Activated CD4-positive, alpha-beta T cell treated with anti-CD3 and anti-CD28 coated beads for 24 hours (primary cell): ENCODE measurements at regions not wholly inside any gene's neighbourhood (a gene's known extent, or its start where the extent isn't known, plus 50 kb on each side); places are given as distances from the start of the nearest gene placed in this dataset.

Experiments used
- DNase-seq, 2 donors: peaks; one replicate each; pipeline ENCODE4 v3.0.0-alpha.2; 2020; ENCODE audit warnings: low read depth in 2 of 2

DNA sequence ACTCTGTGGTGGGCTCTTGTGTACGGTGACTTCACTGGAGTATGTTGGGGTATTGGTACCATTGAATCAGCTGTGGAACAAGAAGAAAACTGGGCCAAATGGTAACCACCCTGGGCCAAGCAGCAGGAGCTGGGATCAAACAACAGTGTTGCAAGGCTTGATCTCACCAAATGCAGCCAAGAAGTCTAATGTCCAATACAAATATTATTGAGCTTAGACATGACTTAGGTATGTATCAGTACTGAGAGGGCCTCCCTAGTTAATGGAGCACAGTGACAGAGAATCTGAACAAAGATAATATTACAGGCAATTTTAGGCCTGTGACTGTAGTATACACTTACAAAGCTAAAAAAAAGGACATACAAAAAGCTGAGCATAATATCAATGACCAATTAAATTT is 604.8 kb downstream of the PLA2G4A start:
- no peak for DNase-seq

DNA sequence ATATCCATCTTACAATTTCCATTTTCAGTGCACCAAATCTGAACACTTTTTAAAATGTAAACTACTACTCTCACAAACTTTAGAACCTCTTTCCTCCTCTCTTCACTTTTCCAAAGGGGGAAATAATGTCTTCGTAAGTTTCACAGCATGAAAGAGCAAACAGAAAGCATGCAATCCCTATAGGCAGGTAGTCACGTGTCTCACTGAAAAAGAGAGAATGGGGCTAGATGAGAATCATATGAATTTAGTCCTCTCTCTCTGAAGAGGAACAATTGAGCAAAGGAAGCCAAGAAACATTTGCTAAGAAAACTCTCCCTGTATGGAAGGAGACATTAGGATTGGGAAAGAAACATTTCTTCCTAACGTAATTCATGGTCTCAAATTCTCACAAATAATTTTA is 613.9 kb downstream of the PLA2G4A start:
- no peak for DNase-seq

DNA sequence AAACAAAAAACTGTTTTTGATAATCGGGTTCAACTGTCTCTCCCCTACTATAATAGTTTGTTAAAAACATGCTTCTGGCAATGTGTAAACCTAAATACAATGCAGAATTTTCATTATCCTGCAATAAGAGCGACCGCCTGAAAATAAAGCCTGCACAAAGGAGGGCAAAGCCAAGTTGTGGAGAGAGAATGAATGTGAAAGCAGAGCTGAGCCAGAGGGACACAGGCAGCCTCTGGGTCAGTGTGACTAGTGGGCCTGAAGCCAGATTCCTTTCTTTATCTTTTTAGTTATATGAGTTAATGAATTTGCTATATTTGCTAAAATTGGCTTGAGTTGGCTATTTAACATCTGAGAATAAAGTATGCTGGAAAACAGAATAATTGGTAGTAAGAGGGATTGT is 615.2 kb downstream of the PLA2G4A start:
- no peak for DNase-seq

DNA sequence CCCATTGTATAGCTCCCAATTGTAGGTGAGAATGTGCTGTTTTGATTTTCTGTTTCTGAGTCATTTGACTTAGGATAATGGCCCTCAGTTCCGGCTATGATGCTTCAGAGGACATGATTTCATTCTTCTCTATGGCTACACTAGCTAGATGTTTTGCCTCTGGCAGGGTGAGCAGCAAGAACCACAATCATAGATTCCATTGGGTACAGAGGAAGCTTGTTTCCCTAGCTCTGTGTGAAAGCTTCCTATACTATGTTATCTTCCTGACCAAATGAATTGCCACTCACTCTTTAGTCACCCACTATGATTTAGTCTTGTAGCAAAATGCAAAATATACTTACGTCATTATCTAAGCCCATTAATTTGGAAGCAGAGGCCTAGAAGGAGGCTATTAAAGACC is 616.3 kb downstream of the PLA2G4A start:
- no peak for DNase-seq

DNA sequence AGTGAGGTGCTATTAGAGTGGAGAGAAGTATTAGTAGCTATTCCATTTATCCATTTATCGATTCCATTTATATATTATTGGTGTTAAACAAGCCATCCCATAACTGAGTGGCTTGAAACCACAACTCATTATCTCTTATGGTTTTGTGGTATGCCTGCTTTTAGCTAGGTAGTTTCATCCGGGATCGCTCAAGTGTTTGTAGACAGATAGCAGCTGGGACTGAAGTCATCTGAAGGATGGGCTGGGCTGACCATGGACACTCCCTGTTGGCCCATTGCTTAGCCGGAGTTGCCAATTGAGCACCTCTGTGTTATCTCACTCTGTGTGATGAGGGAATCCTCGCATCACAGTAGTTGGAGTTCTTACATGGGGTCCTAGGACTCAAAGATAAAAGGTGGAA is 622.5 kb downstream of the PLA2G4A start:
- DNase-seq, result no peak

DNA sequence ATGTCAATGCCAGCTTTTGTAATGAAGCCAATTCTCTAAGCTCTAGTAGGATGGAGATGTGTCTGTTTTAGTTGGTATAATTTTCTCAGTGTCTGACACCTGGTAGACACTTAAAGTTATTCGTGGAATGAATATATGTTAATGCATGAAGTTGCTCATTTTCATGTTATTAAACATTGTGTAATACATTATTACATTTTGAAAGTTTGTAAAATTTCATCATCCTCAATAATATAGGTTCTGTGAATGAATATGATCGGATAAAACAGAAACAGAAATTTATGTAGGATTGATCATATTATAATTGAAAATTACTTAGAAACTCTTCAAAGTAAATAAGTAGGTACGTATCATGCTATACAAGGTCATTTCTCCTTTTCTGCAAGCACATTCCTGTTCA is 625.3 kb downstream of the PLA2G4A start:
- no peak for DNase-seq

GRCh38 chr1:187456446-187456845 is 627.7 kb downstream of the PLA2G4A start:
- no peak for DNase-seq

DNA sequence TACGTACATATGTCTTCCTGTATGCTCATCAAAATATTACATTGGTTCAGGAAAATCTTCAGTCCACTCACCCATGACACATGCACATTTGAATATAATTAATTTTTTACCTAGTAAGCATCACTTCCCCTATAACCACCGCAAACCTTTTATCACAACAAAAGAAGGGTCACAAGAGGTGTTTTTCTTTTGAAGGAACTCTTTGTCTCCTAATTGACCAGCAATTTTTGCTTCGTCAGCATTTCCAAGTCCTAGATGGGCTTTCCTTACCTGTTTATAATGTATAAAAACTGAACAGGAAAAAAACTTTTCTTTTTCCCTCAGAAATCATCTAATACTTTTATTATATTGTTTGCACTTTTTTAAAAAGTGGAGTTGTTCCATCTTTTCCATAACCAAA is 631.3 kb downstream of the PLA2G4A start:
- no peak for DNase-seq

GRCh38 chr1:187464320-187464719 is 635.6 kb downstream of the PLA2G4A start:
- no peak for DNase-seq

GRCh38 chr1:187465441-187465840 is 636.7 kb downstream of the PLA2G4A start:
- DNase-seq, result no peak

DNA sequence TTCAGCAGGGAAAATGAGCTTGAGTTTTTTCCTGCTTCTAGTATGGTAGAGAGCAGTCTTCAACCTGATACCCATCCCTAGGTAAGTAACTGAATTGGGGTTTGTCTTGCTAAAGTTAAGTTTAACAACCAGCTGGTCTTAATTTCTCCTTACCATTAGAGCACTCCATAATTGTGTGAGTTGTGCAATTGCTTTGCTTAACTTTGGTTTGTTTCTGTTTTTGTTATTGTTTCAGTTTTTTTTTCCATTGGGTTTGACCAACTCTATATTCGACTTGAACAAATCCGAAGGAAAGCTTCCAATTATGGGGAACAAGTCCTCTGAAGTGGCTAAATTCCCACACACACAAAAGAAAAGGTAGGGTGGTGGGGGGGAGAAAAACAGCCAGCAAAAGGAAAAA is 641.1 kb downstream of the PLA2G4A start:
- DNase-seq, result no peak

DNA sequence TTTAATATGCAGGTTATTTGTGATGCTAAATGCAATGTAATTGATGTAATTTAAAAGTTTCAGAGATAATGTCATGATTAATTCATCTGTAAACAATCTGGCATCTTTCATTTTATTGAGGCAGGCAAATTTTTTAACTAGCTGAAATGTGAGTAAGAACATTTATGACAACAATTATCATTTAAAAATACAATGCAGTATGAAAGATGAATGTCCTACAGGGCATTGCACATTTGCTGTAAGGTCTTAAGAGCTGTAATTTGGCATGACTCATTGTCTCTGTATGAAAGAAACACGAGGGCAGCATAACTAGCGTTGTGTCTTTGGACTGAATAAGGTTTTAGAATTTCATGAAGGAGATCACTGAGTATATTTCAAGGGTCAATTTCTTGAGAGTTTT is 642.8 kb downstream of the PLA2G4A start:
- DNase-seq, result no peak

GRCh38 chr1:187474336-187474735 is 645.6 kb downstream of the PLA2G4A start:
- no peak for DNase-seq

DNA sequence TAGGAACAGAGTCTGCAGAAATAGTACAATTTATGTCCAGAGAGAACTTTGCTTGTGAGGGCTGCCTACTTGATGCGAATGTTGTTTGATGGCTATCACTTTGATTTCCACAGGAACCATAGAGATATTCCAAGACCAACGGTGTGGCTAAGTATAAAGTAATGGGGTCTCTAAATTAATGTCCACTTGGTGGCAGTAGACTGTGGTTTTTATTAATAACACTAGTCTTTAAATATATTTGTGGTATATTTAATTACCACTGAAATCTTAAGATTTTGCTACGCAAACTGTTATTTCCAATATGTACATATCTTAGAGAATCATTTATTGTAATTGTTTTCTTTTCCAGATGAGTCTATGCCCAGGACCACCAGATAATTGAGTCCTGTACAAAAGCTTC is 647.9 kb downstream of the PLA2G4A start:
- no peak for DNase-seq

- DNase-seq, result no peak
These were observed 648.4 kb downstream of the PLA2G4A start for GRCh38 chr1:187477103-187477502.

DNA sequence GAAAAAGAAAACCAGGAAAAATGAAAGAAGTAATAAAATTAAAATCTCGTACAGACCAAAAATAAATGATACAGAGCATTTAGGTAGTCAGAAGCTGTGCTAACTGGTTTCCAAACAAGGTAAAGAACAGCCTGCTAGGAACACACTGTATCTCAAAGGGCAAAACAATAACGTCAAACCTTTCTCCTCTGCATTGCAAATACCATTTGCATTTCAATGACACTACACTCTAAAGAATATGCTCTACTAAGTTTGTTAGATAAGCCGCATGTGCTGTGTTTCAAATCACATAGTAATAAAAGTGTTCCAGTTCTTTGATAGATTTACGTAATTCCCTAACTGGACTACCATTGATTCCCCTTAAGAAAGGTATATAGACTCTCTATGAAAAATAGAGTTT is 648.8 kb downstream of the PLA2G4A start:
- no peak for DNase-seq

GRCh38 chr1:187481581-187482148 is 652.9 kb downstream of the PLA2G4A start:
- no peak for DNase-seq

- no peak for DNase-seq
These were observed 661.5 kb downstream of the PLA2G4A start for GRCh38 chr1:187490266-187490665.

- DNase-seq, result no peak
These were observed 662.5 kb downstream of the PLA2G4A start for GRCh38 chr1:187491082-187491720.

DNA sequence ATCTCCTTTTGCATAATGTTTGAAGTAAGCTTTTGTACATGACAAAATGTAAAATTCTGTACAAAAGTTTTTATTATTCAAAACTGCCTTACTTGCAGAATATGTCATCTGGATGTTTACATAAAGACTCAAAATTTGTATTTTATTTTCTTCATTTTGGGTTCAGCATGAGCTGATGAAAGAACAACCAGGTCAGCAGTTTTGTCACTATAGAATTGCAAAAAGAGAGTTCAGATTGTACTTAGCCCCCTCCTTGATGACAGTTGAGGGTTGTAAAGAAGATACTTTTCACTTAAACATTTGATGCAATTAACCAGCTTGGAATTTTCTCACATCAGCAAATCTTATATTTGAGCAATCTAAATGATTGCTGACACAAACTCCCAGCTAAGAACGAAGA is 669.3 kb downstream of the PLA2G4A start:
- no peak for DNase-seq

DNA sequence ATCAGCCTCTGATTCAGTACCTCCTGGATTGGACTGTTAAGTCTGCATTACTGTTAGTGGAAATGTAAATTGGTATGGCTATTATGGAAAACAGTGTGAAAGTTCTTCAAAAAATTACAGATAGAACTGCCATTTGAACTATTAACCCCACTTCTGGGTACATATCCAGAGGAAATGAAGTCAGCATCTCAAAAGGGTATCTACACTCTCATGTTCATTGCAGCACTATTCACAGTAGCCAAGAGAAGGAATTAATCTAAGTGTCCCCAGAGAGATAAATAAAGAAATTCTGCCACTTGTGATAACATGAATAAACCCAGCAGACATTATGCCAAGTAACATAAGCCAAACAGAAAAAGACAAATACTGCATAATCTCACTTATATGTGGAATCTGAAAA is 676.0 kb downstream of the PLA2G4A start:
- DNase-seq, result no peak

DNA sequence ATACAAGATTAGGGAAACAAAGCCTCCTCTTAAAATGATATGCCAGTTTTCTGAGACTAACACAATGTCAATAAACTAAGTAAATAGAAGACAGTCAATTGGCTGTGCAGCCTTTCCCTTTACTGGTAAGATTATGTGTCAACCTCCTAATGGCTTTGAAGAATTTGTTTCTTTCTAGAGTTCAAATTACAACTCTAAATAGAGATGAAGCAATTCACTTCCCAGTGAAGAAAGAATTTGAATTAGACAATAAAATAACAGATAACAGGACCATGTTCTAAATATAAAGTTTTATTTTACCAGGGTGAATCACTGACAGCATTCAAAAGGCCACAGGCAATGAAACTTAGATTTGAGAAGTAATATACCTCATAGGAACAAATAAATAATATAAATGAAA is 680.3 kb downstream of the PLA2G4A start:
- DNase-seq, result no peak

DNA sequence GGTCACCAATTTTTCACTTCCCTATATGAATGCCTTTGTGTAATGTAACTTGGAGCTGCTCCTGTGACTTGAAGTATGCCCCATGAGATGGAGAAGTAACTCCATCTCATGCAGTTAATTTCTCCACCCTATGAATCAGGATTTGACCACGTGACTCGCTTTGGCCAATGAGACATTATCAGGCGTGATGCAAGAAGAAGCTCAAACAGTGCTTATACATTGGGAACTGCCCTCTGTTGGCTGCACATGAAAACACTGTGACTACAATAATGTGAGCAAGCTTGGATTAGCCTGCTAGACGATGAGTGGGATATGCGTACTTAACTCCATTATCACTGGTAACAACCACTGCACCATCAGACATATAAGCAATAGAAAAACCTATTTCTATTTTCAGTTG is 684.4 kb downstream of the PLA2G4A start:
- DNase-seq, result no peak

DNA sequence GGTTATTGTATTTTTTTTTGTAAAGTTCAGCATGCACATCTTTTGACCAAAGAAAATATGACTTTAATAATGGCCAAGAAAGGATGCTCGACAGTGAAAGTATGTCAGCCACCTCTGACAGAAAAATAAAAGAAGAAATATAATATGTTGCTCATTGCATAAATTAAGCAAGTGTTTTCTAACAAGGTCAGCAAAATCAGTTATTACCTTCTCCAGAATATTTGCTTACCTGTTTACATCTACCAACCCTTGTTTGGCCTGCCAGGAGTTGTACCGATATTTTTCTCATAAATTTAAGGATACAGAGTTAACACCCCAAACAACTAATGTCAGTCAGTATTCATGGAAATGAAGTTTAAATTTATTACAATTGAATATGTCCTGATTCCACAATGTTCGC is 685.4 kb downstream of the PLA2G4A start:
- DNase-seq, result no peak
